RWPE2 (cell line): ENCODE measurements at regions not wholly inside any gene's neighbourhood (a gene's known extent, or its start where the extent isn't known, plus 50 kb on each side); places are given as distances from the start of the nearest gene placed in this dataset.

Experiments
- ATAC-seq: fragments of 200-7000 bp; cut with Tn5 transposase; 3 replicates; pipeline ENCODE4 v1.9.1; 2021; ENCODE audit warnings: low read depth
- DNase-seq: peaks from one replicate; pipeline ENCODE4 v3.0.0-alpha.2; 2020; ENCODE audit warnings: low spot score
- H3K27ac ChIP-seq: fragments of 450-650 bp; 2 replicates; pipeline ENCODE4 v1.5.1; 2017; ENCODE audit warnings: mild to moderate bottlenecking; ENCODE audit not compliant: poor library complexity, severe bottlenecking
- H3K27me3 ChIP-seq: fragments of 250-450 bp; sonication (Bioruptor Pico); 2 replicates; pipeline ENCODE4 v1.5.1; 2021; ENCODE audit warnings: mild to moderate bottlenecking, moderate library complexity; ENCODE audit not compliant: insufficient read depth, poor library complexity, severe bottlenecking
- H3K36me3 ChIP-seq: fragments of 250-450 bp; sonication (Bioruptor Pico); 2 replicates; pipeline ENCODE4 v1.5.1; 2020; ENCODE audit warnings: low read depth, mild to moderate bottlenecking, moderate library complexity
- H3K4me1 ChIP-seq: fragments of 250-450 bp; sonication (Bioruptor Pico); 2 replicates; pipeline ENCODE4 v1.5.1; 2021; ENCODE audit warnings: mild to moderate bottlenecking, moderate library complexity; ENCODE audit not compliant: insufficient read depth, poor library complexity, severe bottlenecking
- H3K4me3 ChIP-seq: fragments of 250-450 bp; sonication (Bioruptor Pico); 2 replicates; pipeline ENCODE4 v1.5.1; 2021; ENCODE audit warnings: mild to moderate bottlenecking, moderate library complexity; ENCODE audit not compliant: severe bottlenecking
- H3K9me3 ChIP-seq: fragments of 250-450 bp; sonication (Bioruptor Pico); 2 replicates; pipeline ENCODE4 v1.5.1; 2021; ENCODE audit warnings: mild to moderate bottlenecking, moderate library complexity; ENCODE audit not compliant: severe bottlenecking
- TF ChIP-seq, protein P1 (sequence below): fragments of 450-650 bp; IDR thresholded peaks from one replicate; pipeline ENCODE4 v1.5.1; 2017; ENCODE audit warnings: mild to moderate bottlenecking, moderate library complexity; ENCODE audit not compliant: poor library complexity, severe bottlenecking

- no peak overlapping the region for H3K27ac ChIP-seq
- H3K4me3 ChIP-seq: no peak overlapping the region
- no peak for ATAC-seq
- H3K36me3 ChIP-seq: no peaks in the 10 kb centered on the region
- H3K9me3 ChIP-seq: no peaks in the 10 kb centered on the region
- DNase-seq: no peak
- no peaks in the 10 kb centered on the region for H3K27me3 ChIP-seq
- H3K4me1 ChIP-seq: no peaks in the 10 kb centered on the region
- TF ChIP-seq, protein P1, sequence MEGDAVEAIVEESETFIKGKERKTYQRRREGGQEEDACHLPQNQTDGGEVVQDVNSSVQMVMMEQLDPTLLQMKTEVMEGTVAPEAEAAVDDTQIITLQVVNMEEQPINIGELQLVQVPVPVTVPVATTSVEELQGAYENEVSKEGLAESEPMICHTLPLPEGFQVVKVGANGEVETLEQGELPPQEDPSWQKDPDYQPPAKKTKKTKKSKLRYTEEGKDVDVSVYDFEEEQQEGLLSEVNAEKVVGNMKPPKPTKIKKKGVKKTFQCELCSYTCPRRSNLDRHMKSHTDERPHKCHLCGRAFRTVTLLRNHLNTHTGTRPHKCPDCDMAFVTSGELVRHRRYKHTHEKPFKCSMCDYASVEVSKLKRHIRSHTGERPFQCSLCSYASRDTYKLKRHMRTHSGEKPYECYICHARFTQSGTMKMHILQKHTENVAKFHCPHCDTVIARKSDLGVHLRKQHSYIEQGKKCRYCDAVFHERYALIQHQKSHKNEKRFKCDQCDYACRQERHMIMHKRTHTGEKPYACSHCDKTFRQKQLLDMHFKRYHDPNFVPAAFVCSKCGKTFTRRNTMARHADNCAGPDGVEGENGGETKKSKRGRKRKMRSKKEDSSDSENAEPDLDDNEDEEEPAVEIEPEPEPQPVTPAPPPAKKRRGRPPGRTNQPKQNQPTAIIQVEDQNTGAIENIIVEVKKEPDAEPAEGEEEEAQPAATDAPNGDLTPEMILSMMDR: no peak
These were observed 440.4 kb upstream of the ADAMTS5 start for GRCh38 chr21:27407271-27407670.

DNA sequence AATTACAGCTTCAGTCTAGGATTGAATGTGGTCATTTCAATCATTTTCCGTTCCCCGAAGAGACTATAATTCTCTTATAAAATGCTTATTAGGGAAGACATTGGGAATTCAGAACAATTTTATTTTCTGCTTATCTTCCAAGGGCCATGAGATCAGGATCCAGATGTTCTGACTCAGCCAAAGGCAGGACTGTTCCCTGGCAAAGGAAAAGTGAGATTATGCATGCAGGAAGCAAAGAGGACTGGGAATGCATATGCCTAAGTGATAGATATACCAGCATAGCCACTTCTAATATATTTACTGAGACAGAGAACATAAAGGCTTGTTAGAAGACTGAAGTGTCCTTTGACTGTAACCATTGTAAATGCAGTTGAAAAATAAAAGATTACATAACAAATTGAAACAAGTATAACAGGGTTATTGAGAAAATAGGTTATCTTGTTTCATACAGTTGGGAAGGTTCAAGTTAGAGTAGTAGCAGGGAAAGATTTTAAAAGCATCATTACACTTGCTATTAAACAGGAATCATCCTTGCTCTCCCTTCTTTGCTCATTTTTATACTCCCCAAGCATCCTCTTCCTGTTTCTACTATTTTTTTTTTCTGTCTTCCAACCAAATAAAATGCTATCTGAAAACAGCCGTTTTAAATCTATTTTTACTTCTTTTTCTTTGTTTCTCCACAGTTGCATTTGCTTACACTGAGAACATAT, 439.6 kb upstream of the ADAMTS5 start:
- DNase-seq (no peak), ATAC-seq (no peak)
- TF ChIP-seq, protein P1: no peak
- Histone ChIP-seq H3K27me3 (no peaks in the 10 kb centered on the region), H3K4me3 (no peak overlapping the region), H3K27ac (no peak overlapping the region), H3K36me3 (no peaks in the 10 kb centered on the region), H3K9me3 (no peaks in the 10 kb centered on the region), H3K4me1 (no peaks in the 10 kb centered on the region)

DNA sequence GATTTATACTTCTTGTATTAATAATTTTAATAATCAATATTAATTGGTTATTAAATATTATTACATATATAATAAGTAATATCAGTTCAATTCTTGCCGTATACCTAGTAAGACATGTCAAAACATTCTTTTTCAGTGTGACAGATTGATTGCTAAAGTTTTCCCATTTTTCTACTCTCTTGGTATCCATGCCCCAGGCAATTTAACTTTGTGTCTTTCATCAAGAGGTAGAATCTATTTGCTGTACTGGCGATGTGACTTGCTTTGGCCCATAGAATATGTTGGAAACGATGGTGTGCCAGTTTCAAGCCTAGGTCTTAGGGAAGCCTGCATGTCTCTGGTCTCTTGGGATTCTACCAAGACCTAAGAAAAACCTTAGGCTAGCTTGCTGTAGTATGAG, 436.1 kb upstream of the ADAMTS5 start:
- DNase-seq (no peak), ATAC-seq (no peak)
- Histone ChIP-seq H3K9me3 (no peaks in the 10 kb centered on the region), H3K36me3 (no peaks in the 10 kb centered on the region), H3K27me3 (no peaks in the 10 kb centered on the region), H3K27ac (no peak overlapping the region), H3K4me3 (no peak overlapping the region), H3K4me1 (no peaks in the 10 kb centered on the region)
- TF ChIP-seq, protein P1: no peak

DNA sequence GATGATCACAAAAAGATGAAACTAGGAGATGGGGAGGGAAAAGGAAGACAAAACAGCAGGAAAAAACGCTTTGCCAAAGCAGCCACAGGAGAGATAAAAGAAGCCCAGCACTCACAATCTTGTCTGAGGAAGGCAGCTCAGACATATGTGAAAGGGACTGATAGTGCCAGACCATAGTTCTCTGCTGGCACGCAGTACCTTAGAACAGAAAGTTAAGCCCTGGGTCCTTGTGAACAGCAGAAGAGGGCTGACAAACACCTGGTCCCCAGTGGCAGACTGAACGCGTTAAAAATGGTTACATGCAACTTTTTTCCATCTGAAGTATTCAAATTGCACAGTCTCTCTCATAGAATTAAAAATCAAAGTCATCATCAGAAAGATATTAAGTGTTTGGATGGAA, 433.2 kb upstream of the ADAMTS5 start:
- H3K27me3 ChIP-seq: no peaks in the 10 kb centered on the region
- no peaks in the 10 kb centered on the region for H3K36me3 ChIP-seq
- ATAC-seq: no peak
- no peak overlapping the region for H3K27ac ChIP-seq
- no peaks in the 10 kb centered on the region for H3K9me3 ChIP-seq
- H3K4me1 ChIP-seq: no peaks in the 10 kb centered on the region
- no peak overlapping the region for H3K4me3 ChIP-seq
- TF ChIP-seq, protein P1: no peak
- no peak for DNase-seq

DNA sequence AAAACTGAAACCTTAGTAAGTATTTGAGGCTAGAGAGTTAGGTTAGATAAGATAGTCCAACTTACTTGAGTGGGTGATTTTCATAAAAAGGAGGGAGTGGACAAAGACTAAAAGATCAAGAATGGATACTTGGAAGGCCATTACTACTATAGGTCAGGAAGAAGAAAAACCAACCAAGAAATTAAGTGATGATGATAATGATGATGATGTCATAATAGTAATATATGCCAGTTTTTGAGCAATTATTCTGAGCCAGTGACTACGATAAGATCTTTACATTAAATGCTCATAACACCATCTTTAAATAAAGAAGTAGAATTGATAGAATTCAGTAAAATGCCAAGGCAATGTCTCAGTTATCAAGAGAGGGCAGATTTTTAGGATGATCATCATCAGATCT, 430.7 kb upstream of the ADAMTS5 start:
- ATAC-seq: no peak
- TF ChIP-seq, protein P1: no peak
- H3K4me1 ChIP-seq: no peaks in the 10 kb centered on the region

More for the DNA sequence above, 430.7 kb upstream of the ADAMTS5 start:
- no peaks in the 10 kb centered on the region for H3K36me3 ChIP-seq
- H3K4me3 ChIP-seq: no peak overlapping the region
- no peak overlapping the region for H3K27ac ChIP-seq
- H3K27me3 ChIP-seq: no peaks in the 10 kb centered on the region
- no peak for DNase-seq
- no peaks in the 10 kb centered on the region for H3K9me3 ChIP-seq
